ENCODE measurements at regions not wholly inside any gene's neighbourhood (a gene's known extent, or its start where the extent isn't known, plus 50 kb on each side); places are given as distances from the start of the nearest gene placed in this dataset.
A peak's percentile ranks its signal among the peaks of the same experiment; 100 is the strongest.

DNA sequence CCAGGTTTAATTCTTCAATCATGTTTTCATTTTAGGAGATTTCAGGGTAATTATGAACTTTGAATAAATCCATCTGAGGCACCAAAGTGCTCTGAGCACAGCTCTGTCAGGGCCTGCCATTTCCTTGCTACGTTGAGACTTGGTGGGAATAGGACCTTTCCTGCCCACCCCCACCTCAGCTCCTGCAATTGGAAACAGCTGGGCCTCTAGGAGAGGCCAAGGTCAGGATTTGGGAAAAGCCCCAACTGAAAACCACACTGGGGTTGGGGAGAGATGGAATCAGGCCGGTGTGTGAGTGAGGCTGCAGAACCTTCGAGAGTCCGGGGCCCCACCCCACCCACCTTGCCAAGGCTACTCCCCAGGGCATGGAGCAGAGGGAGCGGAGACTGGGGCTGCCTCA is 212.7 kb upstream of the BCOR start:
- DNase-seq: no peak

DNA sequence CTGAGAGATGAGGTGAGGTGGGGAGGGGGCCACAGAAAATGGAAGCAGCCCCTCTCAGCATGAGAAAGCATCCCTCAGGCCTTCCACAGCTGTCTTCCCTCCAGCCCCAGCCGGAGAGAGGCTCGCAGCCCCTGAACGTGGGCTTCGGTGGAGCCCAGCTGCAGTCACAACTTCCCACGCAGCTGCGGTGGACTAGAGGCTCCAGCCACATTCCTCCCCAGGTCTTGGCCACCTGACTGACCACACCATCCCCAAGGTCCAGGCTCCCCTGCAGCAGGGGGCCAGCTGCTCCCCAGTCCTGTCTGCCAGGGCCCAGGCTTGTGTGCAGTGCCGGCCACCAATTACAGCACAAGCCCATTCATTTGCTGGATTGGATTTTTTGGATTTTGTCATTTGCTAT is 212.3 kb upstream of the BCOR start:
- no peak for DNase-seq

DNA sequence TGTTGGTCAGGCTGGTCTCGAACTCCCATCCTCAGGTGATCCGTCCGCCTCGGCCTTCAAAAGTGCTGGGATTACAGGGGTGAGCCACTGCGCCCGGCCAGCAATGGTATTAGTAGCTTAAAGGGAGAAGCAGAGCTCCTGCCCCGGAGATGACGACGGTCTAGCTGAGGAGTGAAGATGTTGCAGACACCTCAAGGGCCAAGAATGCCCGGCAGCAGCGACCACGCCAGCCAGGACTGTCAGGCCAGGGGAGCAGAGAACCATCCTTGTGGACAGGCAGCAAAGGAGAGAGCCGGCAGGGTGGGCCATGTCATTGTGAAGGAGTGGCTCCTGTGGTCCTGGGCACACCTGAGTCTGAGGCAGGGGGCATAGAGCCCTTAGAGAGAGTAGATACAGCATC is 210.1 kb upstream of the BCOR start:
- no peak for DNase-seq

DNA sequence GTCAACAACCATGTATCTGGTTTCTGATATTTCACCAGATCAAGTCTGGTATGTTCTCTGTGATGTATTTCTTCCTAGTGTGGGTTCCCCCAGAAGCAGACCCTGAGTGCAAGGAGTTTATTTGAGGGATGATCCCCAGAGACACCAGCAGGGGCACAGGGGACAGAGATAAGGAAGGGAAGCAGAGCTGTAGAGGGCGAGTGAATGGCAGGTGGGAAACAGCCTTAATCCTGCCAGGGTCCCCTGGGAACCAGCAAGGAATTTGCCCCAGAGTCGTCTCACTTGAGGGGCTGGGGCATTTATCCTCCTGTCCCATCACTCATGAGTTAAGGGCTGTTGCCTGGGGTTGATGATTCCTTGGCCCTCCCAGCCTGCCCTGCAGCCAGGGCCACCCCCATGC is 206.4 kb upstream of the BCOR start:
- DNase-seq: no peak

DNA sequence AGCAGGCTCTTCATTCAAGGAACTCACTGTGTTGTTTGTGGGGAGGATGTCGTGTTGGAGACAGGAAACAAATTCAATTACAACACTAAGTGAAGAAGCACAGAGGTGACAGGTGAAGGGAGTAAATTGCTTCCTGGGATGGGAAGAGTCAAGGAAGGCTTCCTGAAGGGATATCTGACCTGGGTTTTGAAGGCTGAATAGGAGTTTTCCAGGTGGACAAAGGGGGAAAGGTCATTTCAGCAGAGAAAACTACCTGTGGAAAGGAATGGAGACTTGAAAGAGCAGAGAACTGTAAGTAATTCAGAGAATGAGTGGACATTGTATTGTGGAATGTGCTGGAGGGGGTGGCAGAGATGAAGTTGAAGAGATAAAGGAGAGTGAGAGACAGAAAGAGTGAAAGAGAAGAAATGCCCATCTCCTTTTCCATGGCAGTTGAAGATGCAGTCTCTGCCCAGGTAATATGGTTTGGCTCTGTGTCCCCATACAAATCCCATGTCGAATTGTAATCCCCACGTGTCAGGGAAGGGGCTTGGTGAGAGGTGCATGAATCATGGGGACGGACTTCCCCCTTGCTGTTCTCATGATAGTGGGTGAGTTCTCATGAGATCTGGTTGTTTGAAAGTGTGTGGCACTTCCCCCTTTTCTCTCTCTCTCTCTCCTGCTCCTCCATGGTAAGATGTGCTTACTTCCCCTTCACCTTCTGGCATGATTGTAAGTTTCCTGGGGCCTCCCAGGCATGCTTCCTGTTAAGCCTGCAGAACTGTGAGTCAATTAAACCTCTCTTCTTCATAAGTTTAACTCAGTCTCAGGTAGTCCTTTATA is 205.7 kb upstream of the BCOR start:
- DNase-seq: no peak

DNA sequence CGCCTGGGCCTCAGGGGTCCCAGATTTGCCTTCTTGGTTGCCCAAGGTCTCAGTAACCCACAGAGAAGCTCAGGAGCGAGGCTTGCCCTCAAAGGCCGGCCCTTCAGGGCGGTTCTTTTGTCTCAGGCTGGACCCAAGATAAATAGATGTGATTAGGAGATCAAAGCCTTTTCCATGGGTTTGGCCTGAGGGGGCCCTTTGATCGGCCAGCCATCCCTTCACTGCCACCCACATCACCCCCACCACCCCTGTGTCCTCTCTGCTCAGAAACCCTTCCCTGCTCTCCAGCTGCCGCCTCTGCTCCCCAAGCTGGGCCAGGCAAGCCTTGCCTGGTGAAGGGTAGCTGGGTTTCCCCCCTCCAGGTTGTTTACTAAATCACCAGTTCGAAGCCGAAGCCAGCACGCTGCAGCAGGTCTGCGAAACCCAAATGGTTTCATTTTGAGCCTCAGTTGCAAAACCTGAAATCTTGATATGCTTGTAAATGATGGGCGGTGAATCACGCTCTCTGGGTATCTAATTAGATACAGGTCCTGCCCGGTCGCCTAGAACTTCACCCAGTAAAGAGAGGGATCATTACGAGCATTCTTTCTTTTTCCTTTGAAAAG is 202.6 kb upstream of the BCOR start:
- DNase-seq: no peak

DNA sequence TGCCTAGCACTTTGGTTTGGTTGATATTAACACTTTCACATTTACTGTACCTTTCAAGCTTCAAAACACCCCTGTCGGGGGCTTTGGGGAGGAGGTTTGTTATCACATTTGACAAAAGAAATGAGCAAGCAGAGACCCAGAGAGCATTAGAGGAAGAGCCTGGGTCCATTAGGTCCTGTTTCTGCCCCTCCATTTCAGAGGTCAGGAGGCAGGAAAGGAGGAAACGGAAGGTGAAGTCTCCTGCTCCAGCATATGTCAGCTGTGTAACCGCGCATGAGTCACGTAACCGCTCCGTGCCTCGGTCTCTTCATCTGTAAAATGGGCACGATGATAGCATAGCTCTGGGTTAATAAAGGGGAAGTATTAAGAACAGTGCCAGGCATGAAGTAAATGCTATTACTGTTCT is 201.9 kb upstream of the BCOR start:
- DNase-seq: no peak

DNA sequence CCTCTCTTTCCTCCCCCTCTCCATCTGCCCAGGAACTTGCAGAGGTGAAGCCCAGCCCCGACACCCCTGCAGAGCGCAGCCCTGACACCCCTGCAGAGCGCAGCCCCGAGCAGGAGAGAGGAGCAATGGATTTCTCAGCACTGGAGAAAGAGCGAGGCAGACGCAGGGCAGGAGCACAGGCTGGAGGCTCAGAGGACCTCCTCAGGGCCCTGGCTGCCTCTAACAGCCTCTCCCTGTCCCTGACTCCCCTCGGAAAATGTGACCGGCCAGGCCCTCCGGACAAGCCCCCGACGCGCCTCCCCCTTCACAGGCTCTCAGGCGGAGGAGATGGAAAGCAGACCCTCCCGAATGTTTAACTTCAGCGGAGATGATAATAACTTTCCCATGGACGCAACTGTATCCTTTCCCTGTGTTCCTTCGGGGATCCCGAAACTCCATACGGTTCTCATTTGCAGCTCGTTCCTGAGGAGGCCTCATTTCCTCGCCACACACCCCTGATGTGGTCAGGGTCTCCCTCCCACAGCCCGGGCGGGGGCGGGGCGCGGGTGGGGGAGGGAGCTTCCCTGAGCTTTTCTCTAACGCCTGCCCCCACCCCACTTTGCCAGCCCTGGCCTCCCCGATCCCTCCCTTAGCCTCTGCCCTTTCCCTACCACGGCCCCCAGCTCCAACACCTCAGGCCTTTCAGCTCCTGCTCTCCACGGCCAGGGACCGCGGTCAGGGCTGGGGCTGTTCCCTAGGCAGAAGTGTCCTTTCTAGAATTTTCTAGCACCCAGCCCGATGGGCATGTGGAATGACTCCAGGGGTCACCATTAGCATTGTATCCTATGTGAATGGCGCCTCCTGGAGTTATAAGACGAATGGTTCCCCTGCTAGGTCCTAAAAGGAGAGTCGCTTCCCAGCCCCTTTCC is 201.1 kb upstream of the BCOR start:
- peak; percentile 7 for DNase-seq

DNA sequence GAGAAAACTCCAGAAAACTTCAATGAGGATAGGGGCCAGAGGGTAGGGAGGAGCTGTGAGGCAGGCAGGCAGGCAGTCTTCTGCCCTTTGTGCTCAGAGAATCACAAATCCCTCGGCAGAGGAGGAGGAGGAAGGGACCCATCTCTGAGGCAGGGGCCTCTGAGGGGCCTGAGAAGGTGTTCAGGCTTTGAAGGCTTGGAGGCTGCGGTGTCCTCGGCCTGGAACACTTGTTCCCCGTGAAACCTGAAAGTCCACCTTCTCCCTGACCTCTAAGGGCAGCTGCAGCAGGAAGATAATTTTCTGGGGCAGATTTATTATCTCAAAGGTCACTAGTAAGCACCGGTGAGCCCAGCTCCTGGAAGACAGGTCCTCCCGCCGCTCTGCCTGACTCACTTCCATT is 200.3 kb upstream of the BCOR start:
- no peak for DNase-seq

DNA sequence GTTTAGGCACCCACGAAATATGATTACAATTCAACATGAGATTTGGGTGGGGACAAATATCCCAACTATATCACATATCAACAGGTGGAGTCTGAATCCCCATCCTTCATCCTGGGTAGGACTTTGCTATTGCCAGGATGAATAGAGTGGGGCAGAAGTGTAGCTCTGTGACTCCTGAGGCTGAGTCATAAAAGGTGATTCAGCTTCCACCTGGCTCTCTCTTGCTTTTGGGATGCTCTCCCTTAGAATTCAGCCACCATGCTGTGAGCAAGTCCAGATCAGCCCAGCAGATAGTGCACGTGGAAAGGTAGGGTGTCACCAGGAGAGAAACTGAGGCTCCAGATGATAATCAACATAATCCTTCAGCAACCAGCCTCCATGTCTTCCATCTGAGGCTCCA is 193.8 kb upstream of the BCOR start:
- no peak for DNase-seq

DNA sequence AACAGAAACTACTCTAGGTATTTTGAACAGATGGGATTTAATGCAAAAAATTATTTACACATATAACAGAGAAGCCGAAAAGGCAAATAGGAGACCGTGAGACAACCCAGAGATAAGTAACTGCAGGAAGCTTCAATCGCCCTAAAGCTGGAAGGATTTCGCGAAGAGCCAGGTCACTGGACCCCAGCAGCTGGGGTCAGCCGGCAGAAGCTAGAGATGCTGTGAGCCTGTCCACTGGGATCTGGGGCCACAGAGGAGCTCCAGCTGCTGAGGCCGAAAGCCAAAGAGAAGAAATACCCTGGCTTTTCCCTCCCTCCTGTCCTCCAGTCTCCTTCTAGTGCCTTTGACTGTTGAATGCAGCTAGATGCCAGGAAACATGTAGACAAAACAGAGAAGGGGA is 192.8 kb upstream of the BCOR start:
- no peak for DNase-seq

DNA sequence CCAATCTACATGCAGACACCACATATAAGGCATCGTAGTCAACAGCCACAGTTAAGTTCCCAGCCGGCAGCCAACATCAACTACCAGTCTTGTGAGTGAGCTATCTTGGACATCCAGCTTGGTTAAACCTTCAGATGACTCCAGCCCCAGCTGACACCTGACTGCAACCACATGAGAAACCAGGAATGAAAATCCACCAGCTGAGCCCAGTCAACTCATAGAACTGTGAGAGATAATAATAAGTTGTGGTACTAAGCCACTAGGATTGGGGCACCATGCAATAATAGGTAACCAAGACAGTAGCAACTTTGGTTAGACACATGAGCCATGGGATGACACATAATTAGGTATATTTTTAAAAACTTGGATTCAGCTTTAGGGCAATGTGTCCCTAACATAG is 188.1 kb upstream of the BCOR start:
- no peak for DNase-seq

DNA sequence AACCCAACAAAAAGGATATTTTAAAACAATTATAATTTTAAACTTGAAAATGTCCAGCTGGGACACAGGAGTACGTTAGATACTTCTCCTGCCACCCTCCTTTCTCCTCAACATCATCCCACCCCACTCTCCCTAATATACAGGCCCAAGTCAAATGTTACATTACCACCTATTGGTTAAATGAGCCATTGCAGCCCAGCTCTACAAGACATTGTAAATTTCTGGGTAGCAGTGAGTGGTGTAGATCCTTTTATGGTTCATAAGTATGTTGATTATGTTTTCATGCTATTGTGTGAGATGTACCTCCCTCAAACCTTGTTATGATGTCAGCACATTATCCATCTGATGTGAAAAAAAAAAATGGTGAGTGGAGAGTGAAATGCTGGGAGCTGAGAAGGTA is 187.1 kb upstream of the BCOR start:
- no peak for DNase-seq

DNA sequence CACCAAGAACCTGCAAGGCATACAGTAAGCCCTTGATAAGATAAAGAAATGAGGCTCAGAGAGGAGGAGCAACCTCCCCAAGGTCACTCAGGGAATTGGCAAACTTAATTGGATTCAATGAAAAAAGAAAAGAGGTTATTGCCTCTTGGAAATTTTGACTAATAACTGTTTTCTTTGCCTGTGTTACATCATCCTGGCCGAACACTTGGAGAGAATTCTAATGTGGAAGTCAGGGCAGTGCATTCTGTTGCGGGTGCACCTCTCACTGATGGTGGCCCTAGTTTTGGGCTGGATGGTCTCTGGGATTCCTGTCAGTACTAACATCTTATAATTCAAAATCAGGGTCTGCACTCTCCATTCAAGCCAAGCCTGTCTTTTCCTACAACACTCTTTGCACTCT is 186.2 kb upstream of the BCOR start:
- no peak for DNase-seq

DNA sequence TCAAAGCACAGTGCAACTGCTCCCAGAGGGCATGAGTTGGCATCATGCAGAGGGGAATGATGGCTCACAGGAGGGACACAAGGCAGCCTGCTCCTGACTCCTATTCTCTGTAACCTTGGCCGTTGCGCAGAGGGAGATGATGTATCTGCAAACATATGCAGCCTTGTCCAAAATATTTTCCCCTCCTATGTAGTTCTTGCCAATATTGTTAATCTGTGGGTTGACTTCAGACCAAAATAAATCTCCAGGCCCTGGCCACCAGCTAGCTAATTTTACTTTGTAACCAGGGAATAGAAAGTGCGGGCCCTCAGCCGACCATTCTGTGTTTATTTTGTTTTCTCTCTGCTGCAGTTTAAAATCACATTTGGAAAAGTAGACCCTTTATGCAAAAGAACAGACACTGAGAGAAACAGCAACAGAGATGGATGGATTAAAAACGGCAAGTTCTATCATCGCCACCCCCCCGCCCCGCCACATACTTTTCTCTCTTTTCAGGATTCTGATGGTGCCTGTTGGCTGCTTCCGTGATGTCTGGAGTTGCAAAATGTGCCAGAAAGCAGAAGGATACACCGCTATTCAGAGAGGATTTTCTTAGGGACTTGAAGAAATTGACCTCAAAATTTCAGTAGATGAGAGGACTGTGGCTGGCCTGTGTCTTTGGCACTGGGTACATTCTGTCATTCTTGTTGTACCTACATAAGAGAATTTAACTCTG is 185.3 kb upstream of the BCOR start:
- peak; percentile 12 for DNase-seq

DNA sequence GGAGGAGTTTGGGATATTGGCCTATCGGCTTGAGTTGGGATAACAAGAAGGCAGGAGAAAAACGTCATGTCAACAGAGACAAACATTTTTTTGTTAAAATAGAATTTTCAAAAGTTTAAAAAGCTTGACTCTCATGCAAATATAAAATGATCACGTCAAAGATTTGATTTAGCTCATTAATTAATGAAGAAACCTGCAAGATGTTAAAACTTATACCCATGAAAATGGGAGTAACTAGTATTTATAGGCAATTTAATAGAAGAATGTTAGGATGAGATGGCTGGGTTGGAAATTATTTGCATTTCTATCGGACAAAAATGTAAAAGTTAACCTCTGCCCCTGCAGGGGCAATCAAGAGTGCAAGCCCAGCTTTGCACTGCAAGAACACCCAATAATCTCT is 184.6 kb upstream of the BCOR start:
- no peak for DNase-seq

DNA sequence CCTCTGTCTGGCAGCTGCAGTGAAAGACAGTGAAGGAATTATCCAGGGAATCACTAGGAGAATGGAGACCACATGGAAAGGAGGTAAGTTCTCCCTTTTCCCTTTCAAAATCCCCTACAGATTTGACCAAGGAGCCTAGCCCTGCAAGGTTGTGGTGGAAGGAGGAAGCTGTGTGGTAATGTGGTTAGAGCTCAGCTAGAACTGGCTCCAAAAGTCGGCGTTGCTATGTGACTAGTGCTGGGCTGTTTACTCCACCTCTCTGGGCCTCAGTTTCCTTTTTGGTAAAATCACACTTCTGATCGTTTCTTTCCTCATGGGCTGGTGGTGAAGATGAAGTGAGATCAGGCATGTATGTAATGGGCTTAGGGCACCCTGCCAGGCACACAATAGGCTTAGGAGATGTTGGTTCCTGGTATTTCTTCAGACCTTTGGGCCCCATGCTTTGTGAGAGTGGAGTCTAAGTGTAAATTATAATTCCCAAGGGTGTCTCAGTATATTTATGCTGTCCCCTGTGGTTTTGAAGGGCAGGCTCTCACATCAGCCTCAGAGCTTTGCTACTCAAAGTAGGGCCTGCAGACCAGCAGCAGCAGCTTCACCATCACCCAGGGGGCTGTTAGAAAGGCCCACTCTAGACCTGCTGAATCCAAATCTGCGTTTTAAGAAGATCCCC is 183.7 kb upstream of the BCOR start:
- no peak for DNase-seq

DNA sequence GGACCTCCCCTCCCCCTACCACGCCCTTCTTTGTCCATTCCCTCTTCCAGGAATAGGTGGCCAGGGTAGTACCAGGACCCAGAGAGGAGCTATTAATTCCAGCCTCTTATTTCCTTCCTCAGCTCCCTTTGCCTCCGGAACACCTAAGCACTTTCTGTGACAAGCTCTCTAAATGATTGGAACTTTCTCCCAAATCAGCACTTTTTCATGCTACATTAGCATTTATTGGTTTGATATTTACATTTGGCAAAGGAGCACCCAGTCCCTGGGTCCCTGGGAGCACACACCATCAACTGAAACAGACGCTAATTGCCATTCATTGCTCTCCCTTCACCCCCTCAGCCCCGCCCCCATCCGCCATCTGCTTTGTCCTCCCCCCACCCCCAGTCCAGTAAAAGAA is 182.0 kb upstream of the BCOR start:
- DNase-seq: no peak

DNA sequence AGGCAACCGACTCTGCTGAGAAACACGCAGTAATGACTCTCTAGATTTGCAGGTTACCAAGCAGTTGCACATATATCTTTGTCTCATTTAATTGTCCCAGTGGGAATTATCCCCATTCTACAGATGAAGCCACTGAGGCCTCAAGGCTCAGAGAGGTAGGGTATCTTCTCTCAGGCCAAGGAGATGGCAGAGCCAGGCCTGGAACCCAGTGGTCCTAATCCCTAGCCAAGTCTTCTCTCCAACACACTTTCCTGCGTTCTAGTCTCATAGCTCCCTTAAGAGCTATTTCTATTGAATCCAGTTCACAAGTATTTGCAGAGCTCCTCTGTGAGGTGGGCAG is 181.3 kb upstream of the BCOR start:
- DNase-seq: no peak

DNA sequence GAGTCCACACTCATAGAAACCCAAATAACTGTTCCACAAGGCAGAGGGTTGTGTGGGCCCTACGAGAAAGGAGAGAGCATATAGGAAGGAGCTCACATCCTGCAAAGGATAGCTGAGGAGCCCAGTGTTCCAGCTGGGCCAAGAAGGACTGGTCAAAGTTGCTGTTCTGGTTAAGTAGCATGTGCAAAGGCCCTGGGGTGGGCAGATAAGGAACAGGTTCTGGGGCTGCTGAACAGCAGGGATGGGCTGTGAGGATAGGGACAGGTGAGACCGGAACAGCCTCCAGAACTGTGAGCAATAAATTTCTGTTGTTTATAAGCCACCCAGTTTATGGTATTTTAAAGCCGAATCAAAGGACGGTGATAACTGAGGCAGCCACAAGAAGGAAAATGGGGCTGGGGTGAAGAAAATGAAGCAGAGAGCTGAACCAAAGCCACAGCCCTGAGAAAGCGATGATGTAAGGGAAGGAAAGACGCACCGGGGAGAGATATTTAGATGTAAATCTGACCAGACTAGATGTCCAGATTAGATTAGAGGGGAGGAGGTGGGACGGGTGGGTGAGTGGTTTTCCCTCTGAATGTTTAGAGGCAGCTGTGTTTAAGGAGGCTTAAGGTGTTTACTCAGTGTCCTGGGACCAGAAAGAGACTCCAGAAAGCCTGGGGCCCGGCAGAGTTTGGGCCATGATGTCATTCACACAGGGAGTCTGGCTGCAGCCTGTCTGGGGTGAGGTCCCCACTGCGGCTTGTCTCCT is 180.8 kb upstream of the BCOR start:
- DNase-seq: peak; percentile 17

DNA sequence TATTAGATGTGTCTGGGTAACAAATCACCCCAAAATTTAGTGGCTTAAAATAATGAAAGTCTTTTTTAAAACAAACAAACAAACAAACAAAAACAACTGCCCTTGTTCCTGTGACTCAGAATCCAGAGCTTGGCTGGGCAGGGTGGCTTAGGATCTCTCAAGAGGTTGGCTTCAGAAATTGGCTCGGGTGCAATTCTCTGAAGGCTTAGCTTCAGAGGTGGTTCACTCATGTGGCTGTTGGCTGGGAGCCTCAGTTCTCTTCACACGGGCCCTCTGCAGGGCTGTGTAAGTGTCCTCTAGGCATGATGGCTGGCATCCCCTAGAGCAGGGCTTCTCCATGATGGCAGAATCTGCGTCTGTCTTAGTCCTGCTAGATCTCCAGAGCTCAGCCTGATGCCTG is 179.9 kb upstream of the BCOR start:
- no peak for DNase-seq
